Skeletal muscle tissue (tissue), 3 donors: ENCODE measurements at regions not wholly inside any gene's neighbourhood (a gene's known extent, or its start where the extent isn't known, plus 50 kb on each side); places are given as distances from the start of the nearest gene placed in this dataset.
"Not testable (repeated sequence)": the region's sequence is repeated elsewhere in the genome, so short reads cannot be mapped to it uniquely, and the experiment has no call there.

Experiments used
- H3K27ac ChIP-seq: one replicate; pipeline ENCODE4 v1.7.0; 2013; ENCODE audit warnings: mild to moderate bottlenecking, low read depth, low read length, inconsistent platforms
- H3K27me3 ChIP-seq, 3 donors: one replicate each; pipeline ENCODE4 v1.7.0; 2013; ENCODE audit warnings: low read length in 3 of 3; ENCODE audit not compliant: control insufficient read depth in 3 of 3, insufficient read depth in 3 of 3
- H3K36me3 ChIP-seq, 3 donors: one replicate each; pipeline ENCODE4 v1.7.0; 2013; ENCODE audit warnings: low read length in 3 of 3; ENCODE audit not compliant: control insufficient read depth in 3 of 3, insufficient read depth in 3 of 3
- H3K4me1 ChIP-seq, 3 donors: one replicate each; pipeline ENCODE4 v1.7.0; 2013; ENCODE audit warnings: low read length in 3 of 3, mild to moderate bottlenecking in 3 of 3; ENCODE audit not compliant: control insufficient read depth in 3 of 3, insufficient read depth in 3 of 3
- H3K4me3 ChIP-seq, 3 donors: one replicate each; pipeline ENCODE4 v1.7.0; 2013; ENCODE audit warnings: low read length in 3 of 3
- H3K9ac ChIP-seq, 3 donors: one replicate each; pipeline ENCODE4 v1.7.0; 2013; ENCODE audit warnings: low read length in 3 of 3, mild to moderate bottlenecking in 3 of 3, moderate library complexity in 2 of 3, low read depth in 1 of 3
- H3K9me3 ChIP-seq, 3 donors: one replicate each; pipeline ENCODE4 v1.7.0; 2013; ENCODE audit warnings: low read length in 3 of 3; ENCODE audit not compliant: control insufficient read depth in 3 of 3
- donor health status: Osteomylitis.

DNA sequence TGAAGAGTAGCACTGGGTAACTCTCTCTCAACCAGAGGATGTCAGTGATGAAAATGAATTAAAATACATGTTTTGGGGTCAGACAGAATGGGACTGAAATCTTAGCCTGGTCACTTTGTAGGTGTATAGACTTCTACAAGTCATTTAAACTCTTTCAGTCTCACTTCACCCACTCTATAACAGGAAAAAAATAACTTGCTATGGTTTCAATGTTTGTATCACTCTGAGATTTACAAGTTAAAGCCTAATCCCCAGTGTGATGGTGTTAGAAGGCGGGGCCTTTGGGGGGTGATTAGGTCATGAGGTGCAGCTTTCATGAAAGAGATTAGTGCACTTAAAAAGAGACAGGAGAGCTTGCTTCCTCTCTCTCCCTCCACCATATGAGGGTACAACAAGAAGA, 134.8 kb downstream of the INHBA start:
- peaks cover 0 to 2% (median 0%) of the 10 kb centered on the region in 3 donors for H3K27me3 ChIP-seq
- H3K4me3 ChIP-seq: no peak overlapping the region
- no peaks in the 10 kb centered on the region for H3K36me3 ChIP-seq
- H3K9ac ChIP-seq: no peak overlapping the region
- H3K9me3 ChIP-seq: no peaks in the 10 kb centered on the region
- H3K27ac ChIP-seq: no peak overlapping the region
- H3K4me1 ChIP-seq: no peaks in the 10 kb centered on the region

DNA sequence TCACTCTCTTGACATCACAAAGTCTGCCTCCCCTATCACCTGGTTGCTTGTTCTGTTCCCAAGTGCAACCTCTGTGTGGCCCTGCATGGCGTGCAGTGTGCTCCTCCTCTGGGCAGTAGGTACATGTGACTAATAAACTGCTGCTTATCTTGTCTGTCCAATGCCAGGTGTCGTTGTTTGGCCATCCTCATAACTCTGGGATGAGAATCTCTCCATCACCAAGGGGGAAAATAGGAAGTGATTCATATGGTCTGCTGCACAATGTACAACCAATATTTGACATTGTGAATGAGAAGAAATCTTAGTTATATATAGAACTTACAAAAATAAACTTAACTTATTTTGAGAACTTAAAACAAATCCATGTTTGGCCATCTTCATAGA, 135.2 kb downstream of the INHBA start:
- Histone ChIP-seq H3K36me3 (no peaks in the 10 kb centered on the region), H3K27ac (no peak overlapping the region), H3K4me1 (no peaks in the 10 kb centered on the region), H3K4me3 (no peak overlapping the region), H3K27me3 (peaks cover 0 to 2% (median 0%) of the 10 kb centered on the region in 3 donors), H3K9me3 (no peaks in the 10 kb centered on the region), H3K9ac (no peak overlapping the region)

DNA sequence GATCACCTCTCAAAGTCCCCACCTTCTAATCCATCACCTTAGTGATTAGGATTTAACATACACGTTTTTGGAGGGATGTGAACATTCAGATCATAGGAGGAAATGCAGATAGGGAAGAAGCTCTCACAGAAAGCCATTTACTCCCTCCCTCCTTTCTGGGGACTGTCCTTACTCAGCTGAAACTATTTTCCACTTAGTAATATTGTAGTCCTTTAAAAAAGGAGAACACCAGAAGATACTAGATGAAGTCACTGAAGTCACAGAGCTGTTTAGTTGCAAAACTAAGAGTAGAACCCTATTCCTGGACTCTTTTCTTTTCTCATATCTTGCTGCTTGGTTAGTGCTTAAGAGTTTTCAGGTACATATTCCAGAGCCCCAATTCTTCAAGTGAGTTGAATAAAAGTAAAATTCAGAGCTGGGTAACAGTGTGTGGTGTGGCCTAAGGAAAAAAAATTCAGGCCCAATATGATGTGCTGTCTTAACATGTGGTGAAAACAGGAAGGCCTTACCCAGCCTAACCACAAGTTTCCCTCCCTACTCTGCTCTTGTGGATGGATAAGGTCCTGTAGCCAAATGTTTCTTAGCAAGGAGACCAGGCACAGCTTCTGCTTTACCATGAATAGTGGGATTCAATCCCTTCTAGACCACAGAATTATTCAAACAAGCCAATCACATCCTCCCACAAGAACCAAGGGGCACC, 135.7 kb downstream of the INHBA start:
- Histone ChIP-seq H3K27ac (no peak overlapping the region), H3K36me3 (no peaks in the 10 kb centered on the region), H3K27me3 (peaks cover 0 to 2% (median 0%) of the 10 kb centered on the region in 3 donors), H3K4me1 (no peaks in the 10 kb centered on the region), H3K9me3 (no peaks in the 10 kb centered on the region), H3K9ac (no peak overlapping the region), H3K4me3 (no peak overlapping the region)

DNA sequence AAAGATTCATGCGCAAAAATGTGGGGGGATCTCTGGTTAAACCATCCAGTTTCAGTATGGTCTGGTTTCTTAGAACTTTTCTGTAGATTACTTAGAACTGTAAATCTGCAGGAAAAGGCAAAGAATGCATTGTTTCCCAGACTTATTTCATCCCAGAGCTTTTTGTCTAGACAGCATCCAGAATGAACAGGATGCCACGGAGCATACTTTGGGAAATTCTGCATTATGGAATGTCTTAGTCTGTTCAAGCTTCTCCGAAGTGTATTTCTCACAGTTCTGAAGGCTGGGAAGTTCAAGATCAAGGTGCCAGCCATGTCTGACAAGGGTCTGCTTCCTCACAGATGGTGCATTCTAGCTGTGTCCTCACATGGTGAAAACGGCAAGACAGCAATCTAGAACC, 136.3 kb downstream of the INHBA start:
- no peak overlapping the region for H3K27ac ChIP-seq
- H3K9me3 ChIP-seq: no peaks in the 10 kb centered on the region
- H3K4me1 ChIP-seq: no peaks in the 10 kb centered on the region

DNA sequence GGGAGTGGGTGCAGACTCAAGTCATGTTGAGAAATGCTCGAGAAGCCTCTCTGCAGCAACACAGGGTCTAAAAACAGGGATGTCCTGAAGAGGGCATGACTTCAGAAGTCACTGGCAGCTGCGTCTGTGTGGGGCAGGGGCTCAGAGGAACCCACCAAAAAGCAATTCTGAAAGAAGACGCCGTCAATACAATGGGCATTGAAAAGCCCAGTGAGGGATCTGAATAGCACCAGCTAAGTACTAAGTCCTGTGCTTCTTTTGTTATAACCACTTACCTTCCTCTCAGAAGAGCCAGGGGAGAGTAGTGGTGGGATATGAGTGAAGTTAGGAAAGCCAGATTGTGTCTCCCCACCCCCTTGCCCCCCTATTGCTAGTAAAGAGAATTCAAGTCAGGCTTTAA, 137.2 kb downstream of the INHBA start:
- Histone ChIP-seq H3K36me3 (no peaks in the 10 kb centered on the region), H3K9ac (no peak overlapping the region), H3K27me3 (peaks cover 0 to 2% (median 0%) of the 10 kb centered on the region in 3 donors), H3K27ac (no peak overlapping the region), H3K4me3 (no peak overlapping the region), H3K4me1 (no peaks in the 10 kb centered on the region), H3K9me3 (no peaks in the 10 kb centered on the region)

More for the DNA sequence above, 136.3 kb downstream of the INHBA start:
- Histone ChIP-seq H3K4me3 (no peak overlapping the region), H3K36me3 (no peaks in the 10 kb centered on the region), H3K27me3 (peaks cover 0 to 2% (median 0%) of the 10 kb centered on the region in 3 donors), H3K9ac (no peak overlapping the region)

DNA sequence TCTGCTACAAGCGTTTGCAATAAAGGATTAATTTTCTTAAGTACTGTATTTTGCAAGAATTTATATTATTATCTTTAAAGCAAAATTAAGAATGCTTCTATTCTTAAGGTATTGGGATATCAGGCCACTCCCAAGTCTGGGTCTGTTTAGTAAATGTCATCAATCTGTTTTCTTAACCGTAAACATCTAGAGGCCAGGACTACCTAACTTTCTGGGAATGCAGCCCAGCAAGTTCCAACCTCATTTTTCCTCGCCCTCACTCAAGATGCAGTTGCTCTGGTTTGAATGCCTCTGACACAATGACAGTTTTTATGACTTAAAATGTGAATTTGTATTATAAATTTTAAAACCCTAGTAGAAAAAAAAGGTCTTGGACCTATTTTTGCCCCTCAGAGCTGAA, 143.5 kb downstream of the INHBA start:
- Histone ChIP-seq H3K36me3 (no peaks in the 10 kb centered on the region), H3K9ac (no peak overlapping the region), H3K27ac (no peak overlapping the region), H3K9me3 (no peaks in the 10 kb centered on the region), H3K4me3 (no peak overlapping the region), H3K4me1 (no peaks in the 10 kb centered on the region), H3K27me3 (no peaks in the 10 kb centered on the region)

DNA sequence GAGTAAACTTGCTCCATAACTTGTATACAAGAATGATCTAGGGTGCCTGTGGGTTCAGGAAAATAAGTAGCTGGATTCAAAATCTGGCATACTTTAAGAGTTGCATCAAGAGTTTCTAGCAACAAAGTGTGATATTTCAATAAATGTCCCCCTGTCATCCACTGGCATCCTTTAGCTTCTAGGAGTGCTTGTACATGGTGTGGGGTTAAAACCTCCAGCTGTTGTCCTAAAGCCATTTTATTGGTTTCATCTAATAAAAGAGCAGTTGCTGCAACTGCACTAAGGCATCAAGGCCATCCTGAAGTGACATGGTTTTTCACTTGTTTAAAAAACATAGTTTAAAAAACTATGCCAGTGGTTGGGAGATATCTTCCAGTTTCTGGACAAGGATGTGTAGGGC, 148.4 kb downstream of the INHBA start:
- no peaks in the 10 kb centered on the region for H3K36me3 ChIP-seq
- H3K9ac ChIP-seq: no peak overlapping the region
- no peak overlapping the region for H3K27ac ChIP-seq
- H3K4me1 ChIP-seq: no peaks in the 10 kb centered on the region
- no peak overlapping the region for H3K4me3 ChIP-seq
- H3K9me3 ChIP-seq: no peaks in the 10 kb centered on the region
- no peaks in the 10 kb centered on the region for H3K27me3 ChIP-seq

DNA sequence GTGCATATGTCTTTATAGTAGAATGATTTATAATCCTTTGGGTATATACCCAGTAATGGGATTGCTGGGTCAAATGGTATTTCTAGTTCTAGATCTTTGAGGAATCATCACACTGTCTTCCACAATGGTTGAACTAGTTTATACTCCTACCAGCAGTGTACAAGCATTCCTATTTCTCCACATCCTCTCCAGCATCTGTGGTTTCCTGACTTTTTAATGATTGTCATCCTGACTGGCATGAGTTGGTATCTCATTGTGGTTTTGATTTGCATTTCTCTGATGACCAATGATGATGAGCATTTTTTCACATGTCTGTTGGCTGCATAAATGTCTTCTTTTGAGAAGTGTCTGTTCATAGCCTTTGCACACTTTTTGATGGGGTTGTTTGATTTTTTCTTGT, 152.8 kb downstream of the INHBA start:
- not testable (repeated sequence) for H3K9me3 ChIP-seq, H3K27me3 ChIP-seq, H3K4me3 ChIP-seq, H3K4me1 ChIP-seq, H3K27ac ChIP-seq, H3K9ac ChIP-seq, H3K36me3 ChIP-seq

DNA sequence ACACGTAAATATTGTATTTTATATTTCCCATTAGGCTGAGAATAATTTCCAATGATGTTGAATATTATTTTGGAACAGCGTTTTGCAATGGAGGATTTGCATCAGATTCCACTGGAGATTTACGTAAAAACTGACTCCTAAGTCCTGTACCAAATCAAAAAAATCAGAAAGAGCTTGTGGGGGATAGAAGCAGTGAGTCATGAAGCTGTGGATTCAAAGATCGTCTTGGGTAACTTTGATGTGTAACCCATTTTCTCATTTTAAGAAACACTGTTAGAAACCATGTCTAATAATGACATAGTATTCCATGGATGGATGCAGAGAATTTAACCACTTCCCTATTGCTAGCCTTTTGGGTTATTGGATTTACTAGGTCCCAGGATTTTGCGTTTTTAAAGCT, 158.6 kb downstream of the INHBA start:
- Histone ChIP-seq H3K27ac (no peak overlapping the region), H3K9me3 (no peaks in the 10 kb centered on the region), H3K36me3 (no peaks in the 10 kb centered on the region), H3K4me3 (no peak overlapping the region), H3K27me3 (no peaks in the 10 kb centered on the region), H3K4me1 (no peaks in the 10 kb centered on the region), H3K9ac (no peak overlapping the region)

DNA sequence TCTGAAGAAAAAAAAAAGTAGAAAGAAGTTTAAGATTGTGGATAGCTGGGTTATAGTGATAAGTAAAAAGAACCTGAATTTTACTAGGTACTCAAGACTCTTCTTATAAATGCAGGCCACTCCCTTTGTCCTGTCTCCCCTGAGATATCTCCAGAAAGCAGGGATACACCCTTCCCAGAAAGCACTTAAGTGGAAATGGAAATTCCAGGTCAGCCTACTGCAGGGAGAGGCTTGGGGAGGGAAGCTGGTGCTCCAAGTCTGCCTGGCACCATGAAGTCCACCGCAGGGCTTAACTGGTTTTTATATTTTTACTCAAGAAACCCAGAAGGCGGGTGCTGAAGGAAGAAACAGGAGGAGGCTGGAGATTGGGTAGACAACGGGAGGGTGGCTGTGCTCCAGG, 162.3 kb downstream of the INHBA start:
- no peaks in the 10 kb centered on the region for H3K36me3 ChIP-seq
- H3K27me3 ChIP-seq: no peaks in the 10 kb centered on the region
- H3K4me3 ChIP-seq: no peak overlapping the region
- H3K9me3 ChIP-seq: no peaks in the 10 kb centered on the region
- no peak overlapping the region for H3K9ac ChIP-seq
- no peaks in the 10 kb centered on the region for H3K4me1 ChIP-seq
- H3K27ac ChIP-seq: no peak overlapping the region
